Right lobe of liver (tissue), 6 donors: ENCODE measurements at regions not wholly inside any gene's neighbourhood (a gene's known extent, or its start where the extent isn't known, plus 50 kb on each side); places are given as distances from the start of the nearest gene placed in this dataset.

ENCODE experiments used
- ATAC-seq, 4 donors: fragments of 200-7000 bp; cut with Tn5 transposase; one replicate each; pipeline ENCODE4 v1.9.1; 2020; ENCODE audit warnings: mild to moderate bottlenecking in 4 of 4, moderate library complexity in 4 of 4
- DNase-seq, 3 donors: peaks; one replicate each; pipeline ENCODE4 v3.0.0-alpha.2; 2020
- H3K27ac ChIP-seq, 3 donors: fragments of 200-600 bp; one replicate each; pipeline ENCODE4 v1.8.0; 2022
- H3K27me3 ChIP-seq, 2 donors: fragments of 200-600 bp; one replicate each; pipeline ENCODE4 v1.8.0; 2022
- H3K36me3 ChIP-seq, 4 donors: fragments of 200-600 bp; sonication (generic) in 1 of 4; one replicate each; pipeline versions ENCODE4 v1.5.1 to v1.8.0; 2017 to 2022; ENCODE audit warnings: control low read depth in 1 of 4
- H3K4me1 ChIP-seq, 4 donors: fragments of 200-600 bp; sonication (generic) in 1 of 4; one replicate each; pipeline versions ENCODE4 v1.5.1 to v1.8.0; 2017 to 2022; ENCODE audit warnings: control low read depth in 1 of 4
- H3K4me3 ChIP-seq, 3 donors: fragments of 200-600 bp; one replicate each; pipeline ENCODE4 v1.8.0; 2022
- H3K9me3 ChIP-seq, 4 donors: fragments of 200-600 bp; sonication (generic) in 1 of 4; one replicate each; pipeline versions ENCODE4 v1.5.1 to v1.8.0; 2017 to 2022; ENCODE audit warnings: control low read depth in 1 of 4
- POLR2A ChIP-seq: fragments of 450-650 bp; IDR thresholded peaks from one replicate; pipeline ENCODE4 v1.6.1; 2017; ENCODE audit warnings: antibody characterized with exemption, mild to moderate bottlenecking
- WGBS: methylation state at CpG from one replicate; pipeline ENCODE4 v1.1.6; 2018; ENCODE audit warnings: low coverage, low lambda C conversion rate; ENCODE audit not compliant: insufficient coverage; ENCODE audit errors: missing lambda C conversion rate; 5-methylcytosine and 5-hydroxymethylcytosine counted together
- intact Hi-C, 2 donors: fragments of 100-400 bp; cut with DNase I; formaldehyde crosslinking; loops; one replicate each; pipeline versions ENCODE4 v1.11.2 to v1.14.1; 2022
- TF ChIP-seq, protein P1 (sequence below), 4 donors: fragments of 200-600 bp in 3 of 4; fragments of 450-650 bp in 1 of 4; IDR thresholded peaks; one replicate each; pipeline versions ENCODE4 v1.5.1 to v1.8.0; 2016 to 2022; ENCODE audit warnings: antibody characterized with exemption in 4 of 4, mild to moderate bottlenecking in 2 of 4
- donor health status: DM: no; HTN: yes; CAD: no.
- donor health status: DM: no; HTN: no; CAD: no.
- donor health status: DM: no; HTN: no; CAD: no.
- donor health status: DM: no; HTN: yes; CAD: no.
- donor health status: DM: no; HTN: yes; CAD: no.

DNA sequence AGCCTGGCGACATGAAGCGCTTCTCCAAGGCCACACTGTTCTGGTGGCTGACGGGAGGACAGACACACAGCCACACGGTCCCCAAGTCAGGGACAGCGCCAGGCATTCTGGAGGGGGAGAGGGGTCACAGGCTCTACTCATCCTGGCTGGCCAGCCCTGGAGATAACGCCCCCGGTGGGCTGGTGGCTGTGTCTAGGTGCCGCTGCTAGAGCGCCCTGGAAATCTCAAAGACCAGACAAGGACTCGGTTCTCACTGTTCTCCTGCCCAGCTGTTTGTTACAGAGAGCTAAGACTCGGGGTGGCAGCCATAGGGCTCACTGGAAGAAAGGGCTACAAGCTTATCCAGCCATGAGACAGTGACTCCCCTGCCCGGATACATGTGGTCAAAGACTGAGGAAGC is 72.0 kb downstream of the KCNF1 start:
- no peak overlapping the region for H3K4me3 ChIP-seq
- H3K27me3 ChIP-seq = no peaks in the 10 kb centered on the region
- no peak overlapping the region for H3K27ac ChIP-seq
- 44% methylated on average over 6 of the region's 12 CpGs for WGBS
- no peaks in the 10 kb centered on the region for H3K36me3 ChIP-seq
- DNase-seq (peak in 1 of 3 donors; percentile 28), ATAC-seq (peak in 2 of 4 donors; percentile 10 to 14)
- intact Hi-C loops = no loop called here
- H3K4me1 ChIP-seq = no peaks in the 10 kb centered on the region
- no peak for TF ChIP-seq POLR2A
- no peaks in the 10 kb centered on the region for H3K9me3 ChIP-seq

GRCh38 chr2:10984418-10985135 is 72.8 kb downstream of the KCNF1 start:
- 55% methylated on average over 5 of the region's 6 CpGs for WGBS
- H3K27me3 ChIP-seq = no peaks in the 10 kb centered on the region
- intact Hi-C loops = no loop called here
- no peaks in the 10 kb centered on the region for H3K36me3 ChIP-seq
- H3K4me1 ChIP-seq = no peaks in the 10 kb centered on the region
- no peak overlapping the region for H3K4me3 ChIP-seq
- H3K27ac ChIP-seq = no peak overlapping the region
- H3K9me3 ChIP-seq = no peaks in the 10 kb centered on the region
- TF ChIP-seq POLR2A = no peak
- TF ChIP-seq, protein P1, sequence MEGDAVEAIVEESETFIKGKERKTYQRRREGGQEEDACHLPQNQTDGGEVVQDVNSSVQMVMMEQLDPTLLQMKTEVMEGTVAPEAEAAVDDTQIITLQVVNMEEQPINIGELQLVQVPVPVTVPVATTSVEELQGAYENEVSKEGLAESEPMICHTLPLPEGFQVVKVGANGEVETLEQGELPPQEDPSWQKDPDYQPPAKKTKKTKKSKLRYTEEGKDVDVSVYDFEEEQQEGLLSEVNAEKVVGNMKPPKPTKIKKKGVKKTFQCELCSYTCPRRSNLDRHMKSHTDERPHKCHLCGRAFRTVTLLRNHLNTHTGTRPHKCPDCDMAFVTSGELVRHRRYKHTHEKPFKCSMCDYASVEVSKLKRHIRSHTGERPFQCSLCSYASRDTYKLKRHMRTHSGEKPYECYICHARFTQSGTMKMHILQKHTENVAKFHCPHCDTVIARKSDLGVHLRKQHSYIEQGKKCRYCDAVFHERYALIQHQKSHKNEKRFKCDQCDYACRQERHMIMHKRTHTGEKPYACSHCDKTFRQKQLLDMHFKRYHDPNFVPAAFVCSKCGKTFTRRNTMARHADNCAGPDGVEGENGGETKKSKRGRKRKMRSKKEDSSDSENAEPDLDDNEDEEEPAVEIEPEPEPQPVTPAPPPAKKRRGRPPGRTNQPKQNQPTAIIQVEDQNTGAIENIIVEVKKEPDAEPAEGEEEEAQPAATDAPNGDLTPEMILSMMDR (IDR thresholded peaks at IDR 0.05) = no peak
- DNase-seq (peak in 1 of 3 donors; percentile 23), ATAC-seq (no peak)

DNA sequence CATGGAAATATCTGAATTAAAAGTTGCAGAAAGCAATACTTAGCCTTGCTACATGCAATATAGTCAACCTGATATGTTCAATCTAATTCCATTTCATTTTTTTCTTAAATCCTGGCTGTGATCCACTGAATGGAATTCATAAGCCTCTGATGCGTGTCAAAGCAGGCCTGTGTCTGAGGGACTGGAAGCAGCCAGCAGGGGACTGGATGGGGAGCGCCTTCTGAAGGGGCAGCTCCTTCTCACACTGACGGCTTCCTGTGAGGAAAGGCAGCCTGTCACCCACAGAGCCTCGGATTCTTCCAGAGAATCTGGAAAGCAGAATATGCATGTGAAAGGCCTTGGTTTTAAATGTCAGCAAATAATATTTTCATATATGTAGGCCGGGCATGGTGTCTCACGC is 73.5 kb downstream of the KCNF1 start:
- no peaks in the 10 kb centered on the region for H3K36me3 ChIP-seq
- no peak overlapping the region for H3K27ac ChIP-seq
- no peak for TF ChIP-seq POLR2A
- TF ChIP-seq, protein P1 (IDR thresholded peaks at IDR 0.05) = no peak
- WGBS = 64% methylated on average over 6 of the region's 6 CpGs
- H3K4me3 ChIP-seq = no peak overlapping the region
- intact Hi-C loops = no loop called here
- no peaks in the 10 kb centered on the region for H3K4me1 ChIP-seq
- no peaks in the 10 kb centered on the region for H3K27me3 ChIP-seq
- no peaks in the 10 kb centered on the region for H3K9me3 ChIP-seq
- no peak for ATAC-seq
- peak in 1 of 3 donors; percentile 19 for DNase-seq

DNA sequence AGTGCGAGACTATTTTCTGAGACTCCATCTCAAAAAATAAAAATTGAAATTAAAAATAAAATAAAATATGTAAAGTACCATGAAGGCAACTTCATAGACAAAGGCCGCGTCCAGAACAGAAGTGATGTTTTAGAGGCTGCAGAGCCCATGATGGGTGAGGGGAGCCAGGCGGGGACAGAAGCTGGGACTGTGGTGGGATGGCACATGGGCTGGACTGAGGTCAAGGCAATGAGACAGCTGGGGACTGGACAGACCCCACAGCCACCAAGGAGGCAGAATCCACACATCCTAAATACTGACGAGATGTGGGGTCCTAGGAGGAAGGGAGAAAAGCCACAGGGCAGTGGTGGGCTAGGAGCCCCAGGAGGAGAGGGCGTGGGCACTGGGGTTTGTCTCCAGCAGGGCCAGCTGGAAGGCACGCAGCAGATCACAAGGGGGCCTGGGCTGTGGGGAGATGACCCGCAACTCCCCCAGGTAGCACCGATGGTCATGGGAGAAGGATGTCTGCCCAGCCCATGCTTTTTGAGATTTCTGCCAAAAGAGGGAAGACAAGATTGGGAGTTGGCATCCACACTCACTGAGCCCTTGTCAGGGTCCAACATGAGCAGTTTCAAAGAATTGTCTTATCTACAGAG is 74.3 kb downstream of the KCNF1 start:
- no peak for ATAC-seq
- H3K27ac ChIP-seq = no peak overlapping the region
- no peaks in the 10 kb centered on the region for H3K27me3 ChIP-seq
- H3K4me3 ChIP-seq = no peak overlapping the region
- no peaks in the 10 kb centered on the region for H3K36me3 ChIP-seq
- WGBS = 78% methylated on average over 2 of the region's 9 CpGs
- intact Hi-C loops = no loop called here
- no peak for TF ChIP-seq POLR2A
- TF ChIP-seq, protein P1 (IDR thresholded peaks at IDR 0.05) = no peak
- peak in 1 of 3 donors; percentile 24 for DNase-seq
- no peaks in the 10 kb centered on the region for H3K4me1 ChIP-seq
- no peaks in the 10 kb centered on the region for H3K9me3 ChIP-seq

DNA sequence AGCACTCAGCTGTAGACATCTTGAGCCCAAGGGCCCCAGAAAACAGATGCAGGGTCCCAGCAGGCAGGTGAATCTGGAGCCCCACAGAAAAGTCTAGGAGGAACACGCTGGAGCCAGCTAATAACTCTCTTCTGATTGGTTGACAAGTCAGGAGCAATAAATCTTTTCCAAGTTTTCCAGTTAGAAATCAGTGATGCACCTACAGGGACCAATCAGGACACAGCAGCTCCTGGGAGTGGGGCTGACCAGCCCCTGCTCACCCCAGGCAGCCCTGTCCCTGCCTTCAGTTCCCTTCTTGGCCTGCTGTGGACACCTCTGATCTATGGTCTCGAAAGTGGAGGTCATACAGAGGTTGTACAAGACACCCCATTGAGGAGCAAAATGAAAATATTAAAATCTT is 75.7 kb downstream of the KCNF1 start:
- DNase-seq = no peak
- no peak overlapping the region for H3K4me3 ChIP-seq
- no peak for ATAC-seq
- H3K27ac ChIP-seq = no peak overlapping the region
- no peaks in the 10 kb centered on the region for H3K27me3 ChIP-seq
- TF ChIP-seq, protein P1 (IDR thresholded peaks at IDR 0.05) = no peak
- TF ChIP-seq POLR2A = no peak
- no peaks in the 10 kb centered on the region for H3K36me3 ChIP-seq
- H3K9me3 ChIP-seq = no peaks in the 10 kb centered on the region
- no peaks in the 10 kb centered on the region for H3K4me1 ChIP-seq
- intact Hi-C loops = no loop called here
- WGBS = 40% methylated on average over 1 of the region's 2 CpGs
